Progenitor cell of endocrine pancreas (in vitro differentiated cells): ENCODE measurements at regions not wholly inside any gene's neighbourhood (a gene's known extent, or its start where the extent isn't known, plus 50 kb on each side); places are given as distances from the start of the nearest gene placed in this dataset.
A peak's percentile ranks its signal among the peaks of the same experiment; 100 is the strongest.

Source experiments
- DNase-seq: peaks from one replicate; pipeline ENCODE4 v3.0.0; 2021; ENCODE audit warnings: low spot score; ENCODE audit not compliant: unreplicated experiment
- H3K27ac Mint-ChIP-seq: 2 replicates; pipeline ENCODE4 v1.8.0; 2021; ENCODE audit warnings: mild to moderate bottlenecking, moderate library complexity, mixed read lengths
- H3K27me3 Mint-ChIP-seq: 2 replicates; pipeline ENCODE4 v1.8.0; 2021; ENCODE audit warnings: mixed read lengths
- H3K36me3 Mint-ChIP-seq: 2 replicates; pipeline ENCODE4 v1.8.0; 2022; ENCODE audit warnings: mixed read lengths; ENCODE audit not compliant: insufficient read depth
- H3K4me1 Mint-ChIP-seq: 2 replicates; pipeline ENCODE4 v1.8.0; 2021; ENCODE audit warnings: low read depth, mixed read lengths
- H3K4me3 Mint-ChIP-seq: 2 replicates; pipeline ENCODE4 v1.8.0; 2021; ENCODE audit warnings: low read depth, mild to moderate bottlenecking, moderate library complexity, mixed read lengths
- H3K9me3 Mint-ChIP-seq: 2 replicates; pipeline ENCODE4 v1.8.0; 2021; ENCODE audit warnings: low read depth, mixed read lengths
- CTCF ChIP-seq: fragments of 200-600 bp; sonication (generic); IDR thresholded peaks from one replicate; pipeline ENCODE4 v1.5.0; 2021; ENCODE audit warnings: antibody characterized with exemption, mild to moderate bottlenecking; ENCODE audit not compliant: unreplicated experiment

GRCh38 chrX:116238567-116239255, 68.2 kb downstream of the AGTR2 start:
- Mint-ChIP-seq H3K27ac (no peak overlapping the region), H3K4me1 (peaks cover 26% of the 10 kb centered on the region), H3K36me3 (no peaks in the 10 kb centered on the region), H3K4me3 (no peak overlapping the region), H3K27me3 (no peaks in the 10 kb centered on the region), H3K9me3 (peaks cover 14% of the 10 kb centered on the region)
- no peak for TF ChIP-seq CTCF
- DNase-seq = no peak

- no peak overlapping the region for H3K4me3 Mint-ChIP-seq
- TF ChIP-seq CTCF = no peak
- H3K9me3 Mint-ChIP-seq = peaks cover 20% of the 10 kb centered on the region
- H3K27me3 Mint-ChIP-seq = no peaks in the 10 kb centered on the region
- peak overlapping the region; percentile 57 for H3K27ac Mint-ChIP-seq
- no peak for DNase-seq
- peaks cover 26% of the 10 kb centered on the region for H3K4me1 Mint-ChIP-seq
- peaks cover 2% of the 10 kb centered on the region for H3K36me3 Mint-ChIP-seq
Observed at GRCh38 chrX:116239944-116240840, 69.6 kb downstream of the AGTR2 start.

GRCh38 chrX:116241001-116241400, 70.5 kb downstream of the AGTR2 start:
- no peak overlapping the region for H3K27ac Mint-ChIP-seq
- H3K4me3 Mint-ChIP-seq = no peak overlapping the region
- peaks cover 26% of the 10 kb centered on the region for H3K4me1 Mint-ChIP-seq
- no peaks in the 10 kb centered on the region for H3K27me3 Mint-ChIP-seq
- peaks cover 20% of the 10 kb centered on the region for H3K9me3 Mint-ChIP-seq
- TF ChIP-seq CTCF = no peak
- no peak for DNase-seq
- peaks cover 2% of the 10 kb centered on the region for H3K36me3 Mint-ChIP-seq

- no peak overlapping the region for H3K4me3 Mint-ChIP-seq
- no peak overlapping the region for H3K27ac Mint-ChIP-seq
Observed at GRCh38 chrX:116243039-116243438, 72.5 kb downstream of the AGTR2 start.

More at GRCh38 chrX:116243039-116243438, 72.5 kb downstream of the AGTR2 start:
- DNase-seq = no peak
- H3K4me1 Mint-ChIP-seq = peaks cover 24% of the 10 kb centered on the region
- no peaks in the 10 kb centered on the region for H3K27me3 Mint-ChIP-seq
- peaks cover 20% of the 10 kb centered on the region for H3K9me3 Mint-ChIP-seq
- peaks cover 2% of the 10 kb centered on the region for H3K36me3 Mint-ChIP-seq
- no peak for TF ChIP-seq CTCF
